ENCODE measurements at regions not wholly inside any gene's neighbourhood (a gene's known extent, or its start where the extent isn't known, plus 50 kb on each side); places are given as distances from the start of the nearest gene placed in this dataset.

- no peaks in the 10 kb centered on the region for H4K20me1 ChIP-seq (ENCODE audit: control insufficient read depth, insufficient read depth, low read depth, low read length)
- H3K79me2 ChIP-seq (ENCODE audit: control insufficient read depth, low read length), result no peaks in the 10 kb centered on the region
- H3K36me3 ChIP-seq (ENCODE audit: control insufficient read depth, low read length), result no peaks in the 10 kb centered on the region
- no peaks in the 10 kb centered on the region for H3K27me3 ChIP-seq (ENCODE audit: control insufficient read depth, low read length)
- no peak for TF ChIP-seq EZH2phosphoT487 (IDR thresholded peaks at IDR 0.05; ENCODE audit: borderline replicate concordance, low read length)
- no peak for TF ChIP-seq CTCF (IDR thresholded peaks at IDR 0.05; ENCODE audit: low read depth, low read length, poor library complexity, severe bottlenecking)
- no peaks in the 10 kb centered on the region for H3F3A ChIP-seq (ENCODE audit: control insufficient read depth, insufficient read depth)
- no peaks in the 10 kb centered on the region for H3K4me1 ChIP-seq (ENCODE audit: control insufficient read depth, low read length)
- no peaks in the 10 kb centered on the region for H3K9me2 ChIP-seq (replicated peaks; ENCODE audit: control insufficient read depth, low read length)
- no peaks in the 10 kb centered on the region for H3K9me3 ChIP-seq (ENCODE audit: control insufficient read depth, insufficient read depth, low read length)
- H3K4me2 ChIP-seq (ENCODE audit: low read length), result no peak overlapping the region
- no peak overlapping the region for H3K27ac ChIP-seq (ENCODE audit: low read depth, low read length)
- H3K4me3 ChIP-seq (ENCODE audit: low read length), result no peak overlapping the region
Measured at GRCh38 chr18:56402872-56403516, 235.4 kb downstream of the TXNL1 start.

- H3K9me3 ChIP-seq (ENCODE audit: control insufficient read depth, insufficient read depth, low read length), result no peaks in the 10 kb centered on the region
- H3K27me3 ChIP-seq (ENCODE audit: control insufficient read depth, low read length), result no peaks in the 10 kb centered on the region
- H3K79me2 ChIP-seq (ENCODE audit: control insufficient read depth, low read length), result no peaks in the 10 kb centered on the region
- no peak overlapping the region for H3K4me2 ChIP-seq (ENCODE audit: low read length)
- no peaks in the 10 kb centered on the region for H3K9me2 ChIP-seq (replicated peaks; ENCODE audit: control insufficient read depth, low read length)
- no peaks in the 10 kb centered on the region for H3K4me1 ChIP-seq (ENCODE audit: control insufficient read depth, low read length)
- no peaks in the 10 kb centered on the region for H4K20me1 ChIP-seq (ENCODE audit: control insufficient read depth, insufficient read depth, low read depth, low read length)
- TF ChIP-seq EZH2phosphoT487 (IDR thresholded peaks at IDR 0.05; ENCODE audit: borderline replicate concordance, low read length) (no peak), CTCF (IDR thresholded peaks at IDR 0.05; ENCODE audit: low read depth, low read length, poor library complexity, severe bottlenecking) (no peak)
- no peak overlapping the region for H3K4me3 ChIP-seq (ENCODE audit: low read length)
- no peaks in the 10 kb centered on the region for H3K36me3 ChIP-seq (ENCODE audit: control insufficient read depth, low read length)
- no peaks in the 10 kb centered on the region for H3F3A ChIP-seq (ENCODE audit: control insufficient read depth, insufficient read depth)
- no peak overlapping the region for H3K27ac ChIP-seq (ENCODE audit: low read depth, low read length)
Measured at GRCh38 chr18:56393870-56394269, 244.5 kb downstream of the TXNL1 start.

GRCh38 chr18:56391931-56392590 is 246.3 kb downstream of the TXNL1 start:
- H3K27me3 ChIP-seq (ENCODE audit: control insufficient read depth, low read length), result no peaks in the 10 kb centered on the region
- H3K79me2 ChIP-seq (ENCODE audit: control insufficient read depth, low read length), result no peaks in the 10 kb centered on the region
- no peak overlapping the region for H3K4me2 ChIP-seq (ENCODE audit: low read length)
- no peaks in the 10 kb centered on the region for H3K9me3 ChIP-seq (ENCODE audit: control insufficient read depth, insufficient read depth, low read length)
- no peaks in the 10 kb centered on the region for H3K9me2 ChIP-seq (replicated peaks; ENCODE audit: control insufficient read depth, low read length)
- no peak overlapping the region for H3K4me3 ChIP-seq (ENCODE audit: low read length)
- no peaks in the 10 kb centered on the region for H4K20me1 ChIP-seq (ENCODE audit: control insufficient read depth, insufficient read depth, low read depth, low read length)
- no peaks in the 10 kb centered on the region for H3K36me3 ChIP-seq (ENCODE audit: control insufficient read depth, low read length)
- no peaks in the 10 kb centered on the region for H3K4me1 ChIP-seq (ENCODE audit: control insufficient read depth, low read length)
- no peak overlapping the region for H3K27ac ChIP-seq (ENCODE audit: low read depth, low read length)
- H3F3A ChIP-seq (ENCODE audit: control insufficient read depth, insufficient read depth), result no peaks in the 10 kb centered on the region
- TF ChIP-seq CTCF (IDR thresholded peaks at IDR 0.05; ENCODE audit: low read depth, low read length, poor library complexity, severe bottlenecking), result no peak
- no peak for TF ChIP-seq EZH2phosphoT487 (IDR thresholded peaks at IDR 0.05; ENCODE audit: borderline replicate concordance, low read length)
